ENCODE measurements at regions not wholly inside any gene's neighbourhood (a gene's known extent, or its start where the extent isn't known, plus 50 kb on each side); places are given as distances from the start of the nearest gene placed in this dataset.
"Not testable (repeated sequence)": the region's sequence is repeated elsewhere in the genome, so short reads cannot be mapped to it uniquely, and the experiment has no call there.

DNA sequence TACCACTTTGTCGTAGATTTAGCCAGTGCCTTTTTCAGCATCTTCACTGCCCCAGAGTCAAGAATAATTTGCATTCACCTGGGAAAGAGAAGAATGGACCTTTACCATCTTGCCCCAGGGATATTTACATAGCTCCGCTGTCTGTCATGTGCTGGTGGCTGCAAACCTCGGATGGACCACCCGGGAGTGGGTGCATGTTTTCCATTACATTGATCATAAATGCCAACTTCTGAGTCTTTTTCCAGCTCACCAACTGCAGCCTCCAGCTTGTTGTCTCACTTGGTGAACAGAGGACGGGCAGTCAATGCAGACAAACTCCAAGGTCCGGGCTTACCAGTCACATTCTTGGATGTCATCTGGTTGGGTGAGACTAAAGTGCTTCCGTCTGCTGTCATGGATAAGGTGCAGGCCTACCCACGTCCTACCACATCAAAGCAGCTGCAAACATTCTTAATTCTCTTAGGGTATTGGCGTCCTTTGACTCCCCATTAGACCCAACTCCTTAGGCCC is 155.8 kb upstream of the APC start:
- Histone ChIP-seq H3K4me2 (ENCODE audit: low read length) (no peak overlapping the region), H3K79me2 (ENCODE audit: low read length) (no peaks in the 10 kb centered on the region), H3K9me3 (ENCODE audit: insufficient read depth, low read length) (no peaks in the 10 kb centered on the region)

GRCh38 chr5:112583166-112583565 is 154.5 kb upstream of the APC start:
- no peaks in the 10 kb centered on the region for H3K36me3 ChIP-seq (replicated peaks; ENCODE audit: low read depth, low read length)
- H3K27me3 ChIP-seq (ENCODE audit: low read depth, low read length), result no peaks in the 10 kb centered on the region
- peaks cover 13% of the 10 kb centered on the region for H3K4me1 ChIP-seq (ENCODE audit: low read length)
- no peak overlapping the region for H3K4me2 ChIP-seq (ENCODE audit: low read length)
- H3K27ac ChIP-seq (ENCODE audit: low read length), result no peak overlapping the region
- H3K4me3 ChIP-seq (ENCODE audit: low read length), result no peak overlapping the region
- no peaks in the 10 kb centered on the region for H3K9me3 ChIP-seq (ENCODE audit: insufficient read depth, low read length)
- no peaks in the 10 kb centered on the region for H3K79me2 ChIP-seq (ENCODE audit: low read length)
- no peaks in the 10 kb centered on the region for H4K20me1 ChIP-seq (ENCODE audit: insufficient read depth, low read length)
- no peak overlapping the region for H2AFZ ChIP-seq (ENCODE audit: low read depth, low read length)
- H3K9ac ChIP-seq (ENCODE audit: low read length), result no peak overlapping the region
- TF ChIP-seq, protein P1, sequence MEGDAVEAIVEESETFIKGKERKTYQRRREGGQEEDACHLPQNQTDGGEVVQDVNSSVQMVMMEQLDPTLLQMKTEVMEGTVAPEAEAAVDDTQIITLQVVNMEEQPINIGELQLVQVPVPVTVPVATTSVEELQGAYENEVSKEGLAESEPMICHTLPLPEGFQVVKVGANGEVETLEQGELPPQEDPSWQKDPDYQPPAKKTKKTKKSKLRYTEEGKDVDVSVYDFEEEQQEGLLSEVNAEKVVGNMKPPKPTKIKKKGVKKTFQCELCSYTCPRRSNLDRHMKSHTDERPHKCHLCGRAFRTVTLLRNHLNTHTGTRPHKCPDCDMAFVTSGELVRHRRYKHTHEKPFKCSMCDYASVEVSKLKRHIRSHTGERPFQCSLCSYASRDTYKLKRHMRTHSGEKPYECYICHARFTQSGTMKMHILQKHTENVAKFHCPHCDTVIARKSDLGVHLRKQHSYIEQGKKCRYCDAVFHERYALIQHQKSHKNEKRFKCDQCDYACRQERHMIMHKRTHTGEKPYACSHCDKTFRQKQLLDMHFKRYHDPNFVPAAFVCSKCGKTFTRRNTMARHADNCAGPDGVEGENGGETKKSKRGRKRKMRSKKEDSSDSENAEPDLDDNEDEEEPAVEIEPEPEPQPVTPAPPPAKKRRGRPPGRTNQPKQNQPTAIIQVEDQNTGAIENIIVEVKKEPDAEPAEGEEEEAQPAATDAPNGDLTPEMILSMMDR (IDR thresholded peaks at IDR 0.05; ENCODE audit: low read depth, low read length), result no peak
- TF ChIP-seq EZH2phosphoT487 (IDR thresholded peaks at IDR 0.05; ENCODE audit: low read depth), result no peak

More for the DNA sequence above, 155.8 kb upstream of the APC start:
- Histone ChIP-seq H2AFZ (ENCODE audit: low read depth, low read length) (no peak overlapping the region), H3K36me3 (replicated peaks; ENCODE audit: low read depth, low read length) (no peaks in the 10 kb centered on the region), H3K27ac (ENCODE audit: low read length) (no peak overlapping the region), H3K4me1 (ENCODE audit: low read length) (peaks cover 11% of the 10 kb centered on the region), H3K4me3 (ENCODE audit: low read length) (no peak overlapping the region), H3K27me3 (ENCODE audit: low read depth, low read length) (no peaks in the 10 kb centered on the region), H4K20me1 (ENCODE audit: insufficient read depth, low read length) (no peaks in the 10 kb centered on the region), H3K9ac (ENCODE audit: low read length) (no peak overlapping the region)
- TF ChIP-seq, protein P1 (IDR thresholded peaks at IDR 0.05; ENCODE audit: low read depth, low read length), result no peak
- no peak for TF ChIP-seq EZH2phosphoT487 (IDR thresholded peaks at IDR 0.05; ENCODE audit: low read depth)

DNA sequence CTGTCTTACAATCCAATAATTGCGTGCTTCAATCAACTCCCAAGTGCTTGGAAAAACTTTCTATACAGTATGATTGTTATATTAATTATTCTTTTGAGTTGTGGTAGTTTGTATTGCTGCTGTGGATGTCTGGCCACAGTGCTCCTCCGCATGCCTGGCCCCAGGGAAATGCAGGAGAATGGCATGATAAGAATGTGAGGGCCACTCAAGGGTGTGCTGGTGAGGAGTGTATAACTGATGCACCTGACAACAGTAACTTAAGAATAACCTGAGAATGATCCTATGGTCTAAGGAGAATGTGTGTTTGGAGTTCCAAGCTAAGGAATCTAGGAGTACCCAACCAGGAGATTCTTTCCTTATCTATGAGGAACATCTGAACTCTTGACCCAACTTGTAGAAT is 152.9 kb upstream of the APC start:
- Histone ChIP-seq H2AFZ (ENCODE audit: low read depth, low read length) (no peak overlapping the region), H3K36me3 (replicated peaks; ENCODE audit: low read depth, low read length) (no peaks in the 10 kb centered on the region), H3K9me3 (ENCODE audit: insufficient read depth, low read length) (no peaks in the 10 kb centered on the region), H3K79me2 (ENCODE audit: low read length) (no peaks in the 10 kb centered on the region), H3K4me3 (ENCODE audit: low read length) (no peak overlapping the region), H3K27me3 (ENCODE audit: low read depth, low read length) (no peaks in the 10 kb centered on the region), H3K4me2 (ENCODE audit: low read length) (no peak overlapping the region), H4K20me1 (ENCODE audit: insufficient read depth, low read length) (no peaks in the 10 kb centered on the region), H3K4me1 (ENCODE audit: low read length) (peaks cover 13% of the 10 kb centered on the region), H3K27ac (ENCODE audit: low read length) (no peak overlapping the region), H3K9ac (ENCODE audit: low read length) (no peak overlapping the region)
- TF ChIP-seq, protein P1 (IDR thresholded peaks at IDR 0.05; ENCODE audit: low read depth, low read length), result no peak
- no peak for TF ChIP-seq EZH2phosphoT487 (IDR thresholded peaks at IDR 0.05; ENCODE audit: low read depth)

- Histone ChIP-seq H3K4me3 (ENCODE audit: low read length) (peak overlapping the region; percentile 42), H3K27ac (ENCODE audit: low read length) (no peak overlapping the region), H3K4me2 (ENCODE audit: low read length) (peak overlapping the region; percentile 61), H2AFZ (ENCODE audit: low read depth, low read length) (peak overlapping the region; percentile 98), H3K9me3 (ENCODE audit: insufficient read depth, low read length) (no peaks in the 10 kb centered on the region), H3K9ac (ENCODE audit: low read length) (peak overlapping the region; percentile 5; the same call in 1 of the 2 replicates), H3K4me1 (ENCODE audit: low read length) (peaks cover 13% of the 10 kb centered on the region), H3K27me3 (ENCODE audit: low read depth, low read length) (no peaks in the 10 kb centered on the region), H3K79me2 (ENCODE audit: low read length) (no peaks in the 10 kb centered on the region), H3K36me3 (replicated peaks; ENCODE audit: low read depth, low read length) (no peaks in the 10 kb centered on the region), H4K20me1 (ENCODE audit: insufficient read depth, low read length) (no peaks in the 10 kb centered on the region)
- TF ChIP-seq, protein P1 (IDR thresholded peaks at IDR 0.05; ENCODE audit: low read depth, low read length), result no peak
- TF ChIP-seq EZH2phosphoT487 (IDR thresholded peaks at IDR 0.05; ENCODE audit: low read depth), result no peak
Observed at GRCh38 chr5:112586596-112587062, 151.1 kb upstream of the APC start.

DNA sequence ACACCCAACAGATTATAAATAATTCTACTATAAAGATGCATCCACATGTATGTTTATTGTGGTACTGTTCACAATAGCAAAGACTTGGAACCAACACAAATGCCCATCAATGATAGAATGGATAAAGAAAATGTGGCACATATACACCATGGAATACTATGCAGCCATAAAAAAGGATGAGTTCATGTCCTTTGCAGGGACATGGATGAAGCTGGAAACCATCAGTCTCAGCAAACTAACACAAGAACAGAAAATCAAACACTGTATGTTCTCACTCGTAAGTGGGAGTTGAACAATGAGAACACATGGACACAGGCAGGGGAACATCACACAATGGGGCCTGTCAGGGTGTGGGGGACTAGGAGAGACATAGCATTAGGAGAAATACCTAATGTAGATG is 146.8 kb upstream of the APC start:
- H4K20me1 ChIP-seq (ENCODE audit: insufficient read depth, low read length); H2AFZ ChIP-seq (ENCODE audit: low read depth, low read length); H3K27ac ChIP-seq (ENCODE audit: low read length); H3K79me2 ChIP-seq (ENCODE audit: low read length); H3K27me3 ChIP-seq (ENCODE audit: low read depth, low read length); H3K4me3 ChIP-seq (ENCODE audit: low read length); H3K4me2 ChIP-seq (ENCODE audit: low read length); H3K9ac ChIP-seq (ENCODE audit: low read length); H3K36me3 ChIP-seq (replicated peaks; ENCODE audit: low read depth, low read length); H3K9me3 ChIP-seq (ENCODE audit: insufficient read depth, low read length): not testable (repeated sequence)
- peaks cover 12% of the 10 kb centered on the region for H3K4me1 ChIP-seq (ENCODE audit: low read length)
